Left renal cortex interstitium (tissue), 4 donors: ENCODE measurements at regions not wholly inside any gene's neighbourhood (a gene's known extent, or its start where the extent isn't known, plus 50 kb on each side); places are given as distances from the start of the nearest gene placed in this dataset.

Experiments
- DNase-seq, 4 donors: peaks; one replicate each; pipeline ENCODE4 v3.0.0-alpha.2; 2013; ENCODE audit warnings: low read depth in 4 of 4, low spot score in 2 of 4, missing footprints in 1 of 4

- DNase-seq: no peak
Measured at GRCh38 chr20:48175261-48175660, 390.0 kb upstream of the SULF2 start.

- no peak for DNase-seq
Measured at GRCh38 chr20:48172357-48172702, 387.0 kb upstream of the SULF2 start.

- no peak for DNase-seq
Measured at GRCh38 chr20:48171626-48172356, 386.5 kb upstream of the SULF2 start.

GRCh38 chr20:48171071-48171470 is 385.8 kb upstream of the SULF2 start:
- DNase-seq: no peak

- no peak for DNase-seq
Measured at GRCh38 chr20:48170625-48171024, 385.3 kb upstream of the SULF2 start.

GRCh38 chr20:48169650-48170225 is 384.5 kb upstream of the SULF2 start:
- DNase-seq: no peak

GRCh38 chr20:48166082-48166835 is 381.0 kb upstream of the SULF2 start:
- DNase-seq: no peak

GRCh38 chr20:48165401-48165685 is 380.1 kb upstream of the SULF2 start:
- no peak for DNase-seq

GRCh38 chr20:48164566-48165400 is 379.5 kb upstream of the SULF2 start:
- DNase-seq: no peak

GRCh38 chr20:48164034-48164433 is 378.8 kb upstream of the SULF2 start:
- DNase-seq: no peak

GRCh38 chr20:48163505-48163904 is 378.2 kb upstream of the SULF2 start:
- DNase-seq: no peak

GRCh38 chr20:48162621-48163020 is 377.3 kb upstream of the SULF2 start:
- no peak for DNase-seq

GRCh38 chr20:48159145-48160008 is 374.1 kb upstream of the SULF2 start:
- DNase-seq: no peak

GRCh38 chr20:48158014-48158413 is 372.7 kb upstream of the SULF2 start:
- no peak for DNase-seq

- DNase-seq: no peak
Measured at GRCh38 chr20:48156951-48157700, 371.8 kb upstream of the SULF2 start.

GRCh38 chr20:48156521-48156920 is 371.2 kb upstream of the SULF2 start:
- DNase-seq: no peak

- DNase-seq: no peak
Measured at GRCh38 chr20:48155268-48155667, 370.0 kb upstream of the SULF2 start.

- DNase-seq: no peak
Measured at GRCh38 chr20:48154040-48154765, 368.9 kb upstream of the SULF2 start.

GRCh38 chr20:48153523-48153922 is 368.2 kb upstream of the SULF2 start:
- DNase-seq: no peak
